GM21423 (cell line): ENCODE measurements at regions not wholly inside any gene's neighbourhood (a gene's known extent, or its start where the extent isn't known, plus 50 kb on each side); places are given as distances from the start of the nearest gene placed in this dataset.

Experiments used
- ATAC-seq: cut with Tn5 transposase; IDR thresholded peaks from one replicate; pipeline ENCODE4 v1.9.1; 2021; ENCODE audit warnings: mild to moderate bottlenecking, moderate library complexity; ENCODE audit not compliant: unreplicated experiment

- no peak for ATAC-seq
These were observed 59.5 kb downstream of the ZIC5 start for GRCh38 chr13:99911965-99912566.

DNA sequence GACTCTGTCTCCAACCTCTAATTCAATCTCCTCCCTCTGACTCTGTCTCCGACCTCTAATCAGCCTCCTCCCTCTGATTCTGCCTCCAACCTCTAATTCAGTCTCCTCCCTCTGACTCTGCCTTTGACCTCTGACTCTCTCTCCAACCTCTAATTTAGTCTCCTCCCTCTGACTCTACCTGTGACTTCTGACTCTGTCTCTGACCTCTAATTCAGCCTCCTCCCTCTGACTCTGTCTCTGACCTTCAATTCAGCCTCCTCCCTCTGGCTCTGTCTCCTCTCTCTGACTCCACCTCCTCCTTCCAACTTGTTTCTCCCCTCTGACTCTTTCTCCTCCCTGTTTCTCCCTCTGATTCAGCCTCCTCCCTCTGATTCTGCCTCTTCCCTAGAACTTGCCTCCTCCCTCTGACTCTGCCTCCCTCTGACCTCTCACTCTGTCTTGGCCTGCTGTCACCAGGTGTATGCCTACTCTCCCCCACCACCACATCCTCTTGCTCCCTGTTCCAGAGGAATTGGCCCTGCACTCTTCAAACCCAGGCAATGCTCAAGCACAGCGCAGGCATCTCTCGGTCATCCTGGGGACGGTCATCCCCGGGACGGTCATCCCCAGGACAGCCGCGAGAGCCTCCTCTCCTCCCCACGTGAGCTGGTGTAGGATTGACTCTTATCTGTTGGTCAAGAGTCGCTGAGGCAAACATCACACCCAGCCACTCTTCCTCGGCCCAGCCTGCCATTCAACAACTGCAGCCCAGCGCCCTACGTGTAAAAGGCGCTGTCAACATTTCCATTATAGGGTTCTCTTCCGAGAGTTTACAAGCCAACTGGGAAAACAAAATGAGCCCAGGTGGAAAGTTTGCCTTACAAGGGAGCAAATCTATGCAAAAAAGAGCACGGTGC is 60.2 kb downstream of the ZIC5 start:
- no peak for ATAC-seq

- no peak for ATAC-seq
These were observed 61.5 kb downstream of the ZIC5 start for GRCh38 chr13:99909836-99910619.

GRCh38 chr13:99909097-99909835 is 62.3 kb downstream of the ZIC5 start:
- ATAC-seq, result no peak

GRCh38 chr13:99908140-99908803 is 63.3 kb downstream of the ZIC5 start:
- ATAC-seq, result no peak

GRCh38 chr13:99907627-99908026 is 63.9 kb downstream of the ZIC5 start:
- no peak for ATAC-seq

DNA sequence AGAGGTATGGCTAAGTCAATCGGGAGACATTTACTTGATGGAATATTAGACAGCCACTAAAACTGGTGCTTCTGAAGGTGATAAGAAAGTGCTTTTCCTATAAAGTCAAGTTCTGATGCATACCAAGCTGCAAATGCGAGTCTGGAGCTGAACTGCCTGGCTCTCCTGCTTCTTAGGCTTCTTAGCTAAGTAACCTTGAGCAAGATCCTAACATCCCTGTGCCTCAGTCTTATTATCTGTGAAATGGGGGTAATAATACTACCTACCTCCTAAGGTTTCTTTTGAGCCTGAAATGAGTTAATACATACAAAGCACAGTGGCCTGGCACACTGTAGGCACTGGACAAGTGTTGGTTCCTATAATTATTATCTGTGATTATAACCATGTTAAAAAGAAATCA is 64.5 kb downstream of the ZIC5 start:
- no peak for ATAC-seq

- ATAC-seq, result no peak
These were observed 65.8 kb downstream of the ZIC5 start for GRCh38 chr13:99905814-99906213.

DNA sequence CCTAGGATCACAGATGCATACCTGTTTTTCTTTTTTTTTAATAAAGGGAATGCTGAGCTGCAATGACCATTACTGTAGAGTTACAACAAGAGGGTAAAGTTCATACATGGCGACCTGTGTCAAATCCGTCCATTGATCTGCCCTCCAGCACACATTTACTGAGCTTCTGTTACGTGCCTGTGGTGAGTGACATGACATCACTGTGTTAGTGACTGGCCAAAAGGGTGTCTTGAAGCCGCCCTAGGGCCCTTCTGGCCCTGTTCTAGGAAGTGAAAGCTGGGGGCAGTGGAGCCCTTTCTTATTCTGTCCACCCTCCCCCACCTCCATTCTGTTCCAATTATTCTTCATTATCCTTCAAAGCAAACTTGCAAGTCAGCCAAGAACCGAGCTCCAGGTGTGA is 66.3 kb downstream of the ZIC5 start:
- ATAC-seq, result no peak

- ATAC-seq, result no peak
These were observed 68.4 kb downstream of the ZIC5 start for GRCh38 chr13:99903140-99903539.

DNA sequence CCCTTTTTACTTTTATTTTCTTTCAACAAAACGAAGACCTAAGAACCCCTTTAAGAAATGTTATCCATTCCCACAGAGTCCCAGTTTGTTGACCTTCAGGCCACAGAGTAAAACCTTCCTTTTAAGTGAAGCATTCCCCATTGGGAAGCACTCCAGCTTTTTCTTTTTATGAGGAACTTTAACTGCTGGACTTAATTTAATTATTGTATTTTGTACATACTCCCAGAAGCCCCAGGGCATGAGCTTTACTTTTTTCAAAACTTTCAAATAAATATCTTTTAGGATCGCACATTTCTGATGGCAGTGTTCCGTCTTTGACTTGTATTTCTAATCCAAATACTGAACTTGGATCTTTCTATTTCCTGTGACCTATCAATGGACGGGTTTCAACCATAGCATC is 68.9 kb downstream of the ZIC5 start:
- no peak for ATAC-seq

DNA sequence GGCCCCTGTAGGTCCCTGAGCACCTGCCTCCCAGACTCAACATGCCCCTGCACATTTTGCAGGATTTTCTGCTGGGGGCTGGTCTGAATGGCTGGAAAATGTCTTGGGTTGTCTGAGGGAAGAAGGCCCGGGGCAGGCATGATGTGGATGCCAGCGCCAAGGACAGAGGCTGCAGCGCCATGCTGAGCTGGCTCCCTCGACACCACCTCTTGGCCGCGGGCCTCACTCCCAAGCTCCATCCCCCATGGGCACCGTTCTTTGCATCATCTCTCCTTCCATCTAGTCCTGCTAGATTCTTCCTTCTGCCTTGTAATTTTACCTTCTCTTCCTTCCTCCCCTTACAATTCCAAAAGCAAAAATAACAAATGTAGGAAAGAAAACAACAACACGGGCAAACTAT is 70.6 kb downstream of the ZIC5 start:
- ATAC-seq, result no peak

GRCh38 chr13:99898421-99898820 is 73.1 kb downstream of the ZIC5 start:
- ATAC-seq, result no peak

- ATAC-seq, result no peak
These were observed 74.5 kb downstream of the ZIC5 start for GRCh38 chr13:99897076-99897440.

DNA sequence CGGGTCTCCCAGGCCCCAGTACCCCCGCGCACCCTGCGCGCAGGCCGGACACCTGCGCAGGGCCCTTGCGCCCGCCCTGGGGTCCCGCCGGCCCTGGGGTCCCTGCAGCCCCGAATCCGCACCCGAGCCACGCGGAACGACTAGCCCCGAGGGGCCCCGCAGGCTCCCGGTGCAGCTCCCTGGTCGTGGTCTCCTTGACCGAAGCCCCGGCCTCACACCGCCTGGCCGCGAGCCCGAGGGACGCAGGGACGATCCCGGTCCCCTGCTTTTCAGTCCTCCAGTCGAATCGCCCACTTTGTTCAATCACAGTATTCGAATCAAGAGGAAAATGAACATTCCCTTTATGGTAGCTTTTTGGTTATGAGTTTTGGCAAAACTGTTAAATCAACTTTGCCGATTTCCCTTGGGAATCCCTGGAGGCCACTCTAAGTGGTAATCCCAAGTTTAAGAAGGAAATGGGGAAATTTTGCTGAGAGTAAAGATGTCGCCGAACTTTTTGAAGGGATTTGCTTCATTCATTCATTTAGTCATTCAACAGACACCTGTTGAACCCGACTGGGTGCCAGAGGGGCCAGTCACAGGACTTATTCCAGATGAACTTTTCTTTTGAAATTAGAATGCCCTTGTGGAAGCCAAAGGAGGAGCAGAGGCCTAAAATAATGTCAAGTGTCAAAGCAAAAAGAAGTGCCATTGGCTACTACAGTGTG is 75.0 kb downstream of the ZIC5 start:
- no peak for ATAC-seq

- ATAC-seq, result no peak
These were observed 75.9 kb downstream of the ZIC5 start for GRCh38 chr13:99895444-99896368.

- ATAC-seq, result no peak
These were observed 76.6 kb downstream of the ZIC5 start for GRCh38 chr13:99894840-99895443.

DNA sequence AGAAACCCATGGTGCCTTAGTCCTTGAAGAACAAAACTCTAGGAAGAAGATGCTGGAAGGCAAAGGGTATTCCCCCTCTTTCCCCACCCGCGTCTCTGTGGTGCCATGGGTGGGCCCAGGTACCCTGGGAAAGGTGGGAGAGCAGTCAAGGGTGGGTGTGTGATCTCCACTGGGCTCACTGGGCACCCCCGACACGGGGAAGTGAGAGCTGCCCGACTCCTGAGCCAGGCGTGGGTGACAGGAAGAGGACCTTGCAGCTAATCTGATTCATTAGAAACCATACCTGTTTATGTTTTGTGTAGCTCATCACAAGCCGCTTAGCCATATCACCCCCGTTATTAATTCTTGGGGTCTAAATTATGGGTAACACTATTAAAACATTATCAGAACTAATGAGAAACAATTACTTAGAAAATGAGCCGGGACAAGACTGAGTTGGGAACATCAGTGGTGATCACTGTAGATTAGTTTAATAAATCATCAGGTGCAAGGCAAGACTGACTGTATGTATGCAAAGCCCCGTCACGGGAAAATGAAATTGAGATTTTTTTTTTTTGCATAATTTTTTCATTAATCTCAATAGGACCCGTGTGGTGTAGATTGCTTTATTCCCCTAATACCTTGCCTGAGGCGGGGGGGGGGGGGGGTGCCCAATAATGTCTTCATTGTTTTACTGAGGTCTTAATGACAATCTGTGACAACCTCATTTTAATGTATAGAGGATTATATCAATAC is 77.3 kb downstream of the ZIC5 start:
- no peak for ATAC-seq
